ENCODE measurements at regions not wholly inside any gene's neighbourhood (a gene's known extent, or its start where the extent isn't known, plus 50 kb on each side); places are given as distances from the start of the nearest gene placed in this dataset.
"Not testable (repeated sequence)": the region's sequence is repeated elsewhere in the genome, so short reads cannot be mapped to it uniquely, and the experiment has no call there.

DNA sequence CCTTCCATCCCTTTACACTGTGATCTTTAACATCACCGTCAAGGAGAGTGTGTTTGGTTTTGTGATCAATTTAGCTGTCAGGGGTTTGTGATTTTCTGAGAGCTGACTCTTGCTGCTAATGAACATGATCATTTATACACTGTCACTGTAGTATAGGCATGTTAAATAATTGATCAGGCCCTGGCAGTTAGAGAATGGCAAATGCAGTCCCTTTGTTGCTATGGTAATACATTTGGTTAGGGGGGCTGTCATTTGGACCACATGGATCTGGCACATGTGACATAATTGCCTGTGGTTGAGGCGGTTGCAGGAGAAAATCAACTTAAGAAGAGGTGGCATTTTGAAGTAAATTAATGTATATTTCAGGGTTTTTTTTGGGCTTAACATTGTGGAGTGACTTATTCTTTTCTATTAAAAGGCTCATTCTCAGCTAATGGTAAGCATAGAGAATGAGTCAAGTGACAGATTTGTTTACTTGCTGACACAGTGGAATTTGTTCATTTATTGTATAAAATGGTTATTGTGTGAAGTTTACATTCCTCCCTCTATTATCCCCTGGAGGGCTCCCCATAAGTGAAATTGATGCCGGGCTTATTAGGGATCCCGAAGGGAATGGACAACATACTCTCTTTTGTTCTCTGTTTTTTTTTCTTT, 114.0 kb downstream of the FHIP1A start:
- no peak for DNase-seq

DNA sequence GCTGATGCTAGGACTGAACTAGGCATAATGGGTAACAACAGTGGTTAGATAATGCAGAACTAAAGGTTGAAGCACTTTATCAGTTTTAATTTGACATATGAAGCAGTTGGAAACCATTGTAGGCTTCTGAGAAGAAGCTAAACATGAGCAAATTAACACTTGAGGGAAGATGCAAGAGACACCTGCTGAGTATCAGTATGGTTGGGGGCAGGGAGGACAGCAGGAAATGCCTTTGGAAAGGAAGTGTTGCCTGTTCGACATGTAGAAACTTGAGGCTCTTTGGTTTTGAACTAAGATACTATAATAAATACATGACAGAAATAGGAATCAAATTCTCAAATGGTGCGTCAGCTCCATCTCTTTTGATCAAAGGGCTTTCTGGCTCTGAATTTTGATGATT, 115.6 kb downstream of the FHIP1A start:
- DNase-seq, result no peak

DNA sequence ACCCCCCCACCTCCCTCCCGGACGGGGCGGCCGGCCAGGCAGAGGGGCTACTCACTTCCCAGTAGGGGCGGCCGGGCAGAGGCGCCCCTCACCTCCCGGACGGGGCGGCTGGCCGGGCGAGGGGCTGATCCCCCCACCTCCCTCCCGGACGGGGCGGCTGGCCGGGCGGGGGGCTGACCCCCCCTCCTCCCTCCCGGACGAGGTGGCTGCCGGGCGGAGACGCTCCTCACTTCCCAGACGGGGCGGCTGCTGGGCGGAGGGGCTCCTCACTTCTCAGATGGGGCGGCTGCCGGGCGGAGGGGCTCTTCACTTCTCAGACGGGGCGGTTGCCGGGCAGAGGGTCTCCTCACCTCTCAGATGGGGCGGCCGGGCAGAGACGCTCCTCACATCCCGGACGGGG, 117.5 kb downstream of the FHIP1A start:
- DNase-seq, result not testable (repeated sequence)

DNA sequence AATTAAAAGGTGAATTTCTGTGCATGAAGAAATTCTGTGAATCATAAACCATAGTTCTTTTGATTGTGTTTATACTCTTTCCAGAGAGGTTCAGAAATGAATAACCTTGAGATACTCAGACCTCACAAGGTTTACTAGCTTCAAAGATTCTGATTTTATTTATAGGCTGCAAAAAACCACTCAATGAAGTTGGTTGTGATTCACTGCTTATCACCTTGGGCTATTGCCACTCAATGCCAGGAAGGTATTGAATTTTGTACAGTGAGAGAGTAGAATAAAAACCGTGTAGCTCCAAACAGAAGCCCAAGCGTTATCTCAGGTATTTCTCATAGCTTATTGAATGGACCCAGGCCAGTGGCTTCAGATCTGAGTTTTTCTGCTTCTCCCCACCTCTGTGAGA, 118.7 kb downstream of the FHIP1A start:
- no peak for DNase-seq

DNA sequence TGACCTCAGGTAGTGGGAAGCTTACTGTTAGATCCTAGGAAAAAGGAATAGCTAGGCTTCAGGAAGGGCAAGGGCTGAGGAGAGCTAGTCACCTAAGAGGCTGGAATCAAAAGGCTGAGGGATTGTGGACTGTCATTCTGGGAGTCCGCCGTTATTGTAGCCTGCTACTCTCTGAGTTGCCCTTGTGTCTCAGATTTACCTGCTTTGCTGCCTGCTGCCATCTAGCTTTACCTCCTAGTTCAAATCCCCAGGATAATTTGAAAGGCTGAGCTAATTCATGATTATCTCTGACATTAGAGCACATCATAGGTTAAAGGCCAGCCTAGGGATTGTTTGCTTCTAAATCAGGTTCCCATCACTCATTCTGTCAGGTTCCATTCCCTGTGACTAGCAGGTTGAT, 120.2 kb downstream of the FHIP1A start:
- DNase-seq, result no peak

DNA sequence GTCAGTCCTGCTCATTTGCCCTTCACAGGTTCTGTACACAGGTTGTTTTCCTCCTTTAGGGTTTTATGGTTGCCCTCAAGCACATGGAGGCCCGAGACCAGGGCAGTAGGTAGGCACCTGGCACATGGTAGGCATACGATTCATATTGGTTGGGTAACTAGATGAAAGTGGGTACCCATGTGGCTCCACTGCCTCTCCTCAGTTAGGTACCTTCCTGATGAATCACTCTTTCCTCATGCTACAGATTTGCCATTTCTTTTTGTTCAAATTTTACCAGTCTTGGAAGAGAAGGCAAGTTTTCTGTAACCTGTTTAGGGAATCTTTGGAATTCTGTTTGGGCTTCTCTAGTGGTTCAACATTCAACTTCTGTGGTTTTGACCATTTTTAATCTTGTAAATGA, 121.3 kb downstream of the FHIP1A start:
- no peak for DNase-seq

DNA sequence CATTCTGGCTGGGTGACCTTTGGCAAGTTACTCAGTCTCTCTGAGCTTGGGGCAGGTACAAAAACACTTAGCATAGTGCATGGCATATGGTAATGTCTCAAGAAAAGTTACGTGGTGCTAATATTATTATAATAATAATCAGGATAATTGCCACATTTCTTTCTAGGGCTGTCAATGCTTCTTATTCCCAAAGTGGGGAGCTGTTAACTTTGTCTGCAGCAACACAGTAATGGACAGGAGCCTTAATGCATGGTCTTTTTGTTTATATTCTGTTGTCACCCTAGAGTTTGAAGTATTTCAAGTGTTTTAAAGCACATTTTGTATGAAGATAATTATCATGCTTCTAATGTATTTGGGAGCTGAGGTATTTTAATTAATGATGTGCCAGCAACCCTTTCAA, 121.8 kb downstream of the FHIP1A start:
- peak; percentile 32 for DNase-seq

DNA sequence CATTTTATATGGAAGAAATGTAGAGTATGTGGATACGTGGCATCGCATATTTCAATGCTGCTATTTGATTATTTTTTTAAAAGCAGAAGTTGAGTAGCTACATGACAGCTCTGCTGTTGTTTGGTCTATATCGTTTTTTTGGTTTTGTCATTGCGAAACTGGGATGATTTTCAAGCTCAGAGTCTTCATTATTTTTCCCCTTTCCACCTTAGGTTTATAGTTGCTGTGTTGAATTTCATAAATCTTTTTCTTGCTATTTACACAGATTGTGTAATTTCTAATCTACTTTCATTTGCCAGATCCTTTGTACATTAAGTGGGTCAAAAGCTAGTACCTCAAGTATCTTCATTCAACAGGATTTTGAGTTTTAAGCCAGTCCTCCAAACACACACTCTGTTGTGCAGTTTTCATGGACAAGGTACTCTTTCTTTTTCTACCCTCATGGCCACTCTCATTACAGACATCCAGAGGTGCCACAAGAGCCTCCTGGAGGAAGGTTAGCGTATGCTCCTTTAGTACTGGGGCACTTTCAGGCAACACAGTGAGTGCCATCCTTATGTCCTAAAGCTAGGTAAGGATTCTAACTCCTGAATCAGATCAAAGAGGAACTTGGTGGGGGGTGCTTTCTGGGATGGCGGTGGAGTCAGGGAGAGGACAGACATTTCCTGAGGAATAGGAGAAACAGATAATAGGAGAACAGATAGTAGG, 123.2 kb downstream of the FHIP1A start:
- DNase-seq, result no peak

DNA sequence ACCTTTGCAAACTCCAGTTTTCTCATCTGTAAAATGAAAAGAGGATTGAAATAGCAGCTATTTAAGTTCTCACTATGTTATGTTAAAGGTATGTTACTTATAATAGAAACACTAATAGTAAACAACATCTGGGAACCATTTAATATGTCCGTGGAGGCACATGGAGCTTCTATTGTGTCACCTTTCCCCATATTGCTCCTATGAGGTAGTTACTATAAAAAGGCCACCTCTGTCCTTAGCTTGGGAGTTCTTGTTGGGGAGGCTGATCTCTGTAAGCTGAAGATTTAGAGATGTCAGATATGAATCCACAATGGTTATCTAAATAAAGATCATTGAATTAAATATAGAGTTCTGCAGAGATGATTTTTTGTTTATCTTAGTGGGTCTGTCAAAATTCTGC, 125.2 kb downstream of the FHIP1A start:
- DNase-seq, result no peak

DNA sequence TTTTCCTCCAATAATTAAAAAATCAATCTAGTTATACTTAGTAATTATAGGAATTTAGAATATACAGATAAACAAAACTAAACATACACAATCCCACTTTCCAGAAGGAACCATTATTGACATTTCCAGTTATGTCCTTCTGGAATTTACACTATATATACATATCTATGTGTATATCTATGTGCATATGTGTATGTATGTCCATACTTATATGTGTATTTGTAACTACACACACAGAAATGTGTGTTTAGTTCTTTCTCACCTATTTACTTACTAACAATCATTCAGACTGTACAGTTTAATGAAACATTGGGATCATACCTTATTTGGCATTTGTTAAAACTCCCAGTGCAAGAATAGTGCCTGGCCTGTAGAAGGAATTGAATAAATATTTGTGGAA, 126.4 kb downstream of the FHIP1A start:
- no peak for DNase-seq

DNA sequence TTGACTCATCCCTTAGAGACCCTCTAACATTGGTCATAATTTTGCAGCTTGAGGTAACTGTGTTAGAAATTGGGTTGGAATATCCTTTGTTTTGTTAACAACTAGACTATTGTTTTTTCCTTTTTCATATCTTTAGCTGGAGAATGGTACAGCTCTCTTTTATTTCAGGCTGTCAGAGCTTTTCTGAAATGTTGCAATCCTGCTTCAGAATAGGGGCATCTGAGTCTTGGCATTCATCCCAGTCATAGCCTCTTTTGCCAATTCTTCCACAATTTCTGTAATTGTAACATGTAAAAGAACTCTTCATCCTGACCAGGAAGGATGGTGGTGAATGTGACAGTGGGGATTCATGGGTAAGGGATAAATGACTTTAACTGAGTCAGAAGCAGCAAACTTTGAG, 128.7 kb downstream of the FHIP1A start:
- DNase-seq, result no peak

DNA sequence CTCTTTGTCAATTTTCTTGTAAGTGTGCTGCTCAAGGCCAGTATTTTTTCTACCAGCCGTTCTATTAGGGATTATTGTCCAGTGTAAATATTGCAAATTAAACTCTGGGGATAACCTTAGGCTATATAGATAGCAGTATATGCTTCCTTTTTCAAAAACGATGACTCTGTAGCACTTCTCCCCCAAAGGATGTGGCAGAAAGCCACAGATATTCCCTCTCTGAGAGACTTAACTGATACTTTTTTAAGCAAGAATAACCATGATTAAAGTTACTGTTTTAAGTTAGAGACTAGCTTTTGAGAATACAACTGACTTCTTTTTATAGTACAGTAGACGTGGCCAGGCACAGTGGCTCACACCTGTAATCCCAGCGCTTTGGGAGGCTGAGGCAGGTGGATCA, 130.0 kb downstream of the FHIP1A start:
- DNase-seq, result no peak

DNA sequence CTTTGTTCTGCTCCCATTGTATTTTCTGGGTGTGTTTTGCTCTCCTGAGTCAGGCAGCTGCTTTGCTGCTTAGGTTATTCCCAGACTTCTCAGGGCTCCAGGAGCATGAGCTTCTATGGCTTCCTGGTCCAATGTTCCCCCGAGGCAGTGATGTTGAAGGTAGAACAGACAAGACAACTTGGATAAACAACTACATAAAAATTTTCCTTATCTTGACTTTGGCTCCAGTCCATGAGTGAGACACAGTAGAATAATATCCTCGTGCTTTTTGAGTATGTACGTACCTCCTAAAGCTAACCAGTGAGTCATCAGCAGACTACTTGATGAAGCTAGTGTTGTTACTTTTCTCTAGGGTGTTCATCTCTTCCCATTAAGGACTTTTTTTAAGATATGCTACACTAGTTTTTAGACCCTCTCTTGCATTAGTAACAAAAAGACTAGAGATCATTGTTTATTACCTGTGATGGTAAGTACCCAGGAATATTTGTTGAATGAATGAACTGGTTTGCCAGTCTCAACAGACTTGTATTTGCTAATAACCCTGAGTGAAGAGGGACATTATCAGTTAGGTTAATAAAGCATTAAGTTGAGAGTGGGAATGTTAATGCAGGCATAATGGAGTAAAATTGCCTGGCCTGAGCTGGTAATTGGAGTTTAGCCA, 131.9 kb downstream of the FHIP1A start:
- DNase-seq, result peak; percentile 61

DNA sequence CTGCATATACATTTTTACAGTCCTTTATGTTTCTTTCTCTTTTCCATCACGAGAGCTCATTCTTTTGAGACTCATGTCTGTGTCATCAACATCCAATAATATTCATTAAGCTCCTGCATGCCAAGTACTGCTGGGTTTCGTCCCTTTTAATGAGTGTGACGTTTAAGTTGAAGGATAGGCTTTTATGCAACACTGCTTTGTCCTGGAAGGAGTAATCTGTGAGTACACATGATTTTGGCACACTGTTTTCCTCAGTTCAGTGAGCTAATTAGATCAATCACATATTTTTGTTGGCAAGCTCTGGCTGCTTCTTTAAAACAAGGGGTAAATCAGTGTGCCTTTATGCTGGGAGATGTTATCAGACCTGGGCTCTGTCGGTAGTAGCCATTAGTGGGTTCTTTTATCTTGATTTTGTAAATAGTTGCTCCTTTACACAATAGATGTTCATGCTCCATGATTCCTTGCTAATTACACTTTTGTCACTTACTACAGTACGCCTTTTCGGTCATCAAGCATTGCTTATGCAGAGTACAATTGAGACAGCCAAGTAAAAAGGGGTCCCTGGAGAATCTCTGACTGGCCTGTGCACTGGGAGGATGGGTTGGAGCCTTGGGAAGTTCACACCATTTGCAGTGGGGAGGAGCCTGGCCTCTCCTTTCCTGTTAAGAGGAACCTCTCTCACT, 132.6 kb downstream of the FHIP1A start:
- DNase-seq, result peak; percentile 24

DNA sequence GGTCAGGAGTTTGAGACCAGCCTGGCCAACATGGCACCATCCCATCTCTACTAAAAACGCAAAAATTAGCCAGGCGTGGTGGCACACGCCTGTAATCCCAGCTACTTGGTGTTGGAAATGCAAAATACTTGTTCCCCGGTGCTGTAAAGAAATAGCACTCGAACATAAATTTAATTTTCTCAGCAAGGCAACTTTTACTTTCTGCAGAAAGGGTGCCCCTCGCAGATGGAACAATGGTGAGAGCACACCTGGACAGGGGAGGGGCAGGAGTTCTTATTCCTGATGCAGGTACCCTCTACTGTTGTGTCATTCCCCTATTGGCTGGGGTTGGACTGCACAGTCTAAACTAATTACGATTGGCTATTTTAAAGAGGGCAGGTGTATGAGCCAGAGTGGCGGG, 139.7 kb downstream of the FHIP1A start:
- no peak for DNase-seq

DNA sequence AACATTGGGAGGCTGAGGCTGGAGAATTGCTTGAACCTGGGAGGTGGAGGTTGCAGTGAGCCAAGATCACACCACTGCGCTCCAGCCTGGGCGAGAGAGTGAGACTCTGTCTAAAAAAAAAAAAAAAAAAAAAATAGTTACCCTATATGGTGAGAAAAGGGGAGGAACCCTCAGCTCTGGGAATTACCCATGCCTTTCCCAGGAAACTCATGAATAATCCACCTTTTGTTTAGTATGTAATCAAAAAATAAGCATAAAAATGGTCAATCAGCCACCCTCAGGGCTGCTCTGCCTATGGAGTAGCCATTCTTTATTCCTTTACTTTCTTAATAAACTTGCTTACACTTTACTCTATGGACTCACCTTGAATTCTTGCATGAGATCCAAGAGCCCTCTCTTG, 140.4 kb downstream of the FHIP1A start:
- DNase-seq, result not testable (repeated sequence)

DNA sequence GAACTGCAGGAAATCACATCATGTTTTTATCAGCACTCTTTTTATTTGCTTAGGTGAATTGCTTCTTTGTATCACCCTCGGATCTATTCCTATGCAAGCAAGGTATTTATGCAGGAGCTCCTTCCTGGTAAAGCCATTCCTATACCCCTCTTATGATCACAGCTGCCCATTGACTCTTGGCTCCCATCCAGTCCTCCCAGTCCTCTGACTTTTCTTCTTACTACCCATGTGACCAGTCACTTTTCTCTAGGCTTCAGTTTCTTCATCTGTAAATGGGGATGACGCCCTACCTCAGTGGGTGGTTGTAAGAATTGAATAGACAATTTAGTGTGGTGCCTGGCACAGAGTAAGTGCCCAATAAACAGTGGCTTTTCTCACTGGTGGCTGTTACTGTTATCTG, 144.9 kb downstream of the FHIP1A start:
- DNase-seq, result no peak

DNA sequence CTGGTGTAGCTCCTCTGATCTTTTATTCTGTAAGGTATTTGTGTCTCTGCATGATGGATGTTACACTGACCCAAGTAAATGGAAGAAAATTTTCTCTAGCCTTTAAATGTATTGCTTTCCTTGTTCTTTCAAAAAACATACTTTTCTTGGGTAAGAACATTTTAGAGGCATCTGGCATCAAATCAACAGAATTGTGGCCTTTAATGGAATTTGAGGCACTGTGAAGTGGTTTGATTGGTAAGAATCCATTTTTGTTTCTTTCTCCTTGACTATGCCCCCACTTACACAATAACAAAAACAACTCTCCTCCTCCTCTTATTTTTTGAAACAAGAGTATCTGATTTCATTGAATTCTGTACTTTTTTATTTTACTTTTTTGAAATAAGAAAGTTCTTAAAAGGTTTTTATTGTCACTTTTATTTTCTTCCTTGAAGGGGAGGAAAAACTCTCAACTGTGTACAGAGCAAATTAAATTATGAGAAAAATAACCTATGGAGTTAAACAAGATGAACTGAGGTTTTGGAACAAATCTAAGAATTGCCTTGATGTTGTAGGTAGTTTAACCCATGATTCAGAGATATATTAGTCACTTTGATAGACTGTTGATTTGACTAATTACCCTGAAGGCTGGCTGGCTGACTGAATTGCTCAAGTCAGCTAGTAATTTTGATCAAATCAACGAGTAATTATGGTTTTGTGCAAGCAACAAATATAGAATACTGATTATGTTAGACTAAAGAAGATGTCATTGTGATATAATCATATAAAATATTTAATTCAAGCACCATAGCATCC, 146.4 kb downstream of the FHIP1A start:
- DNase-seq, result no peak

DNA sequence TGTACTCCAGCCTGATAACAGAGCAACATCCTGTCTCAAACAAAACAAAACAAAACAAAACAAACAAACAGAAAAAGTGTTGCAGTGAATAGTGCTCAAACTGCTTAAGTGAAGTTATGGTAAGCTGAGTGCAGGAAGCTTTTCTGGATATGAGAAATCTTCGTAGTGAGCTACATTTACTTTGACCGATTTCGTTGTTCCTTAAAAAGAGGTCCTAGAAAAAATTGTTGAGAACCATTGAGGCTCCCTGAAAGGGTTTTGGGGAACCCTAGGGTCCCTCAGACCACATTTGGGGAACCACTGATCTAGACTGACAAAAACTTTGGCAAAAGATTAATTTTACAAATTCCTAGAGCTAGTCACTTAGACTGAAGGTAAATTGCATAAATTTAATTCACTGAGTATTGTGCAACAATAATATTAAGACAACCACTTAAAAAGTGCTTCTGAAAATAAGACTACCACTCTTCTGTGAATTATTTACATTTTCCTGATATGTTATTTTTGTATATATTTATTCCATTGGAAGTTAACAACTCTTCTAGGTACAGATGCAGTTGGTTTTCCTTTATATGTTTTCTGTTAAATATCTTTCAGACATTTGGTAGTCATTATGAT, 149.6 kb downstream of the FHIP1A start:
- DNase-seq, result no peak

DNA sequence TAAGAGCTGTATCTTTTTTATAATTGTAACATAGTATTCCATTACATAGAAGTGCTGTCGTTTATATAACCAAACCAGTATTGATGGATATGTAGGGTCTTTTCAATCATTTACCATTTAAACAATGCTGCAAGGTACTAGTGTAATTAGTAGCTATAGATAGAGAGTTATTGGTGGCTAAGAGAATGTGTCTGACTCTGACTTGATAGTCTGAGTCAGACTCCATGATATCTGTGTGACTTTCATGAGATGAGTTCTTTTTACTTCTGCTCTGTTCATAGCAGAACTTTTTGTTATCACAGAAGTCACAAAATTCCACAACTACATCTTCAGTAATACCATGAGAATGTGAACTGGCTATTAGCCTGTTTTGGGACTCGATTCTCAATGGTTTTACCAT, 150.6 kb downstream of the FHIP1A start:
- DNase-seq, result no peak

DNA sequence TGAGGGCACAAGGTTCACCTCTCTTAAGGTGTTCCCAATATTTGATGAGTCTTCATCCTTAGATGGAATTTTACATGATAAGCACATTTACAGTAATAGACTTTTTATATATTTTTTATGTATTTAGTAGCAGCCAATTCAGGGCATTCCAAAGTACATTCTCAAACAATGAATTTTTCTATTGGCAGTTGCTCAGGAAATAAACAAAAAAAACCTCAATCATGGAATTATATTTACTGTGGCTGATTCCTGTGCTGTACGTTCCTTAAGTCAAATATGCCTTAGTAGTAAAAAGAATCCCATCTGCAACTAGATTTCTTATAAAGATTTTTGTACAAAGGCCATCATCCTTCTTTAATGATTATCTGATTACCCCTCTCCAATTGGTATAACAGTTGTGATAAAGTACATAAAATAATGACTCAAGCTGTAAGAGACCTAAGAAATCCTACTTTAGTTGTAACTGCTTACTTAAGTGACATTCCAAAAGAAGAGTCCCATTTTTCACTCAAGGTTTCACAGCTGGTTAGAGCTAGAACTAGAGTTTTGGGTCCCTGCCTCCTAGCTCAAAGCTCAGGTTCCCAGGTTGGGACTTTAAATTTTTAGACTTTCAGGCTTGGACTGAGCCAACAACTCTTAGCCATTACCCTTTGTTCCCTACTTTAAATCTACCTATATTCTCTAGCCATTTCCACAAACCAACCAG, 152.7 kb downstream of the FHIP1A start:
- DNase-seq, result no peak

DNA sequence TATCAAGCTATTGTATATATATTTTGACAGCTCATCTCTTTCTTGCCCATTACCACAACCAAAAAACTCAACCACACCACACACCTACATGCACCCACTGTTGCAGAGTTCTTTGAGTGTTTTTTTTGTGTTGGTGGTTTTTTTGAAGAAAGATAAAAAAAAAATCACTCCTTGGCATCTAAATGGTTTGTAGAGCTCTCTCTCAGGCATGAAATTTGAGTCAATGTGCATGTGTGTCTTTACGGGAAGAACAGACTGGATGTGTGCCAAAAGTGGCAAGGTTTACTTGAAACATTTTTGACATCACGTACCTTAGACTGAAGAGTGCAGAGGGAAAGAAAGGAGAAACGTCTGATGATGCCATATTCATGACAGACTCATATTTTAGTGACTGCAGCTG, 154.2 kb downstream of the FHIP1A start:
- DNase-seq, result no peak
